Retinal pigment epithelial cell (primary cell): ENCODE measurements at regions not wholly inside any gene's neighbourhood (a gene's known extent, or its start where the extent isn't known, plus 50 kb on each side); places are given as distances from the start of the nearest gene placed in this dataset.

Source experiments
- DNase-seq: peaks from one replicate; pipeline ENCODE4 v3.0.0-alpha.2; 2010; ENCODE audit warnings: low read depth
- H3K4me3 ChIP-seq: 2 replicates; pipeline ENCODE4 v1.5.1; 2011; ENCODE audit warnings: mild to moderate bottlenecking, low read length, control low read depth, moderate library complexity
- CTCF ChIP-seq: conservative IDR thresholded peaks from 2 replicates; pipeline ENCODE4 v1.5.1; 2011; ENCODE audit warnings: low read depth, low read length, control low read depth, inconsistent platforms

GRCh38 chr6:21846541-21847451 lies 253.2 kb downstream of the SOX4 start:
- DNase-seq = no peak
- TF ChIP-seq CTCF = no peak
- no peak overlapping the region for H3K4me3 ChIP-seq

GRCh38 chr6:21847711-21848480 lies 254.3 kb downstream of the SOX4 start:
- TF ChIP-seq CTCF = no peak
- DNase-seq = no peak
- H3K4me3 ChIP-seq = no peak overlapping the region

GRCh38 chr6:21850691-21851090 lies 257.1 kb downstream of the SOX4 start:
- no peak for TF ChIP-seq CTCF
- DNase-seq = no peak
- H3K4me3 ChIP-seq = no peak overlapping the region

GRCh38 chr6:21855811-21856455 lies 262.4 kb downstream of the SOX4 start:
- TF ChIP-seq CTCF = no peak
- H3K4me3 ChIP-seq = no peak overlapping the region
- no peak for DNase-seq

GRCh38 chr6:21856456-21856825 lies 262.9 kb downstream of the SOX4 start:
- peak; percentile 90 for DNase-seq

GRCh38 chr6:21856844-21857243 lies 263.3 kb downstream of the SOX4 start:
- no peak overlapping the region for H3K4me3 ChIP-seq
- no peak for DNase-seq
- no peak for TF ChIP-seq CTCF

More at GRCh38 chr6:21856456-21856825, 262.9 kb downstream of the SOX4 start:
- no peak overlapping the region for H3K4me3 ChIP-seq
- TF ChIP-seq CTCF = no peak
